ENCODE measurements at regions not wholly inside any gene's neighbourhood (a gene's known extent, or its start where the extent isn't known, plus 50 kb on each side); places are given as distances from the start of the nearest gene placed in this dataset.

GRCh38 chr18:44280479-44280878 is 400.2 kb upstream of the SETBP1 start:
- BruUV-seq (replicated peaks): no TSS peak
- DNase-seq (ENCODE audit: low read depth, low spot score): no peak
- intact Hi-C loops (cut with micrococcal nuclease): no loop called here
- no peak for ATAC-seq
- Histone ChIP-seq H3K4me3 (replicated peaks in 1 of 2; ENCODE audit: low read depth in 1 of 2, low read length in 2 of 2) (no peak overlapping the region), H4K20me1 (ENCODE audit: insufficient read depth) (no peaks in the 10 kb centered on the region), H2AFZ (ENCODE audit: low read depth, low read length, poor library complexity, severe bottlenecking) (no peak overlapping the region), H3K27ac (ENCODE audit: low read depth, low read length) (no peak overlapping the region), H3K9me2 (ENCODE audit: insufficient read depth) (no peaks in the 10 kb centered on the region), H3K9ac (ENCODE audit: low read length) (no peak overlapping the region), H3K36me3 (ENCODE audit: control insufficient read depth in 1 of 2, insufficient read depth in 2 of 2, low read length in 2 of 2) (no peaks in the 10 kb centered on the region), H3K4me1 (ENCODE audit: control insufficient read depth in 1 of 2, insufficient read depth in 2 of 2, low read length in 2 of 2) (no peaks in the 10 kb centered on the region), H3K9me3 (ENCODE audit: control insufficient read depth in 1 of 2, insufficient read depth in 1 of 2, low read depth in 1 of 2, low read length in 2 of 2) (peaks cover 0 to 18% of the 10 kb centered on the region in 2 experiments; a peak in 2 of 4 replicates), H3K79me2 (ENCODE audit: insufficient read depth, low read length) (no peaks in the 10 kb centered on the region), H3K27me3 (ENCODE audit: insufficient read depth, low read length) (no peaks in the 10 kb centered on the region), H3K4me2 (ENCODE audit: low read length) (no peak overlapping the region)
- TF ChIP-seq FOSL1 (IDR thresholded peaks at IDR 0.05; ENCODE audit: low read depth) (no peak), ZFX (IDR thresholded peaks at IDR 0.05) (no peak), POLR2AphosphoS5 (IDR thresholded peaks at IDR 0.05; ENCODE audit: low read depth, low read length) (no peak), EZH2 (IDR thresholded peaks at IDR 0.05) (no peak), ZNF274 (IDR thresholded peaks at IDR 0.05; ENCODE audit: low read depth, low read length) (no peak)
- TF ChIP-seq, protein P1, sequence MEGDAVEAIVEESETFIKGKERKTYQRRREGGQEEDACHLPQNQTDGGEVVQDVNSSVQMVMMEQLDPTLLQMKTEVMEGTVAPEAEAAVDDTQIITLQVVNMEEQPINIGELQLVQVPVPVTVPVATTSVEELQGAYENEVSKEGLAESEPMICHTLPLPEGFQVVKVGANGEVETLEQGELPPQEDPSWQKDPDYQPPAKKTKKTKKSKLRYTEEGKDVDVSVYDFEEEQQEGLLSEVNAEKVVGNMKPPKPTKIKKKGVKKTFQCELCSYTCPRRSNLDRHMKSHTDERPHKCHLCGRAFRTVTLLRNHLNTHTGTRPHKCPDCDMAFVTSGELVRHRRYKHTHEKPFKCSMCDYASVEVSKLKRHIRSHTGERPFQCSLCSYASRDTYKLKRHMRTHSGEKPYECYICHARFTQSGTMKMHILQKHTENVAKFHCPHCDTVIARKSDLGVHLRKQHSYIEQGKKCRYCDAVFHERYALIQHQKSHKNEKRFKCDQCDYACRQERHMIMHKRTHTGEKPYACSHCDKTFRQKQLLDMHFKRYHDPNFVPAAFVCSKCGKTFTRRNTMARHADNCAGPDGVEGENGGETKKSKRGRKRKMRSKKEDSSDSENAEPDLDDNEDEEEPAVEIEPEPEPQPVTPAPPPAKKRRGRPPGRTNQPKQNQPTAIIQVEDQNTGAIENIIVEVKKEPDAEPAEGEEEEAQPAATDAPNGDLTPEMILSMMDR (IDR thresholded peaks at IDR 0.05 in 2 of 3, conservative IDR thresholded peaks at IDR 0.05 in 1 of 3; ENCODE audit: borderline replicate concordance in 1 of 3, insufficient read depth in 1 of 3, low read depth in 2 of 3, low read length in 2 of 3): no peak
- POLR2A ChIA-PET: no interaction called here
- RAD21 ChIA-PET (ENCODE audit: low non-redundant PET in 1 of 2, low total read pairs in 2 of 2, uncharacterized antibody in 2 of 2, unreplicated experiment in 2 of 2): no interaction called here
- CTCF ChIA-PET: no interaction called here

- DNase-seq (ENCODE audit: low read depth, low spot score) (no peak), ATAC-seq (no peak)
- POLR2A ChIA-PET: no interaction called here
- no TSS peak for BruUV-seq (replicated peaks)
- Histone ChIP-seq H3K9ac (ENCODE audit: low read length) (no peak overlapping the region), H4K20me1 (ENCODE audit: insufficient read depth) (no peaks in the 10 kb centered on the region), H3K4me2 (ENCODE audit: low read length) (no peak overlapping the region), H3K4me3 (replicated peaks in 1 of 2; ENCODE audit: low read depth in 1 of 2, low read length in 2 of 2) (no peak overlapping the region), H3K79me2 (ENCODE audit: insufficient read depth, low read length) (no peaks in the 10 kb centered on the region), H3K9me3 (ENCODE audit: control insufficient read depth in 1 of 2, insufficient read depth in 1 of 2, low read depth in 1 of 2, low read length in 2 of 2) (peaks cover 0 to 33% of the 10 kb centered on the region in 2 experiments; a peak in 3 of 4 replicates), H2AFZ (ENCODE audit: low read depth, low read length, poor library complexity, severe bottlenecking) (no peak overlapping the region), H3K27ac (ENCODE audit: low read depth, low read length) (no peak overlapping the region), H3K9me2 (ENCODE audit: insufficient read depth) (no peaks in the 10 kb centered on the region), H3K4me1 (ENCODE audit: control insufficient read depth in 1 of 2, insufficient read depth in 2 of 2, low read length in 2 of 2) (no peaks in the 10 kb centered on the region), H3K27me3 (ENCODE audit: insufficient read depth, low read length) (no peaks in the 10 kb centered on the region), H3K36me3 (ENCODE audit: control insufficient read depth in 1 of 2, insufficient read depth in 2 of 2, low read length in 2 of 2) (no peaks in the 10 kb centered on the region)
- RAD21 ChIA-PET (ENCODE audit: low non-redundant PET in 1 of 2, low total read pairs in 2 of 2, uncharacterized antibody in 2 of 2, unreplicated experiment in 2 of 2): no interaction called here
- TF ChIP-seq EGR1 (IDR thresholded peaks at IDR 0.05; ENCODE audit: low read depth) (no peak), FOSL1 (IDR thresholded peaks at IDR 0.05; ENCODE audit: low read depth) (no peak)
- intact Hi-C loops (cut with micrococcal nuclease): no loop called here
- CTCF ChIA-PET: no interaction called here
Measured at GRCh38 chr18:44286049-44286448, 394.6 kb upstream of the SETBP1 start.

Data from HCT116 (cell line).